Liver (tissue), 3 donors: ENCODE measurements at regions not wholly inside any gene's neighbourhood (a gene's known extent, or its start where the extent isn't known, plus 50 kb on each side); places are given as distances from the start of the nearest gene placed in this dataset.

ENCODE experiments used
- CTCF ChIP-seq: fragments of 150-350 bp; IDR thresholded peaks from 2 replicates; pipeline ENCODE4 v1.5.1; 2017; ENCODE audit warnings: improper control_type of control experiment, low read depth, low read length; ENCODE audit not compliant: missing input control
- JUND ChIP-seq, 2 donors: IDR thresholded peaks; 2 replicates each; pipeline ENCODE4 v1.6.1; 2016; ENCODE audit warnings: antibody characterized with exemption in 2 of 2
- REST ChIP-seq: IDR thresholded peaks from 2 replicates; pipeline ENCODE4 v1.6.1; 2016; ENCODE audit warnings: antibody characterized with exemption, mild to moderate bottlenecking
- TF ChIP-seq, protein P1 (sequence below): IDR thresholded peaks from 2 replicates; pipeline ENCODE4 v1.6.1; 2016; ENCODE audit warnings: antibody characterized with exemption
- donor health status: healthy.
- donor health status: healthy.

DNA sequence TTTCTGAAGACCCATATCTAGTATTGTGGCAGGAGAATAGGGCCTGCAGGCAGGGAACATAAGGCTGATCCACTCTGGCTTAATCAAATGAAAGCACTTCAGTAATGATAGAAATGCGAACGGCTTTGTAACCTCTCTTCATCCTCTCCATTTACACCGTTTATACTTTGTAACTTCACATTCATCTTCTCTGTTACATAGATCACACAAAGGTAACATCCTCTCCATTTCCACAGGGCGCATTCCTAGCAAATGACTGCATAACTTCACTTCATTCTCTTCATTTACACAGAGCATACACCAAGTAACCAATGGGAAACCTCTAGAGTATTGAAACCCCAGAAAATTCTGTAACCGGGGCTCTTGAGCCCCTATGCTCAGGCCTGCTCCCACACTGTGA lies 65.5 kb upstream of the SLC34A2 start:
- TF ChIP-seq CTCF, result no peak
- TF ChIP-seq REST, result no peak
- TF ChIP-seq JUND (IDR thresholded peaks at IDR 0.05), result no peak
- TF ChIP-seq, protein P1, sequence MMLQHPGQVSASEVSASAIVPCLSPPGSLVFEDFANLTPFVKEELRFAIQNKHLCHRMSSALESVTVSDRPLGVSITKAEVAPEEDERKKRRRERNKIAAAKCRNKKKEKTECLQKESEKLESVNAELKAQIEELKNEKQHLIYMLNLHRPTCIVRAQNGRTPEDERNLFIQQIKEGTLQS, result no peak
